Activated CD4-positive, alpha-beta T cell treated with anti-CD3 and anti-CD28 coated beads, Interleukin-2, amount 50 U/mL, for 1 hour (primary cell): ENCODE measurements at regions not wholly inside any gene's neighbourhood (a gene's known extent, or its start where the extent isn't known, plus 50 kb on each side); places are given as distances from the start of the nearest gene placed in this dataset.

Experiments used
- DNase-seq: peaks from one replicate; pipeline ENCODE4 v3.0.0-alpha.2; 2020

DNA sequence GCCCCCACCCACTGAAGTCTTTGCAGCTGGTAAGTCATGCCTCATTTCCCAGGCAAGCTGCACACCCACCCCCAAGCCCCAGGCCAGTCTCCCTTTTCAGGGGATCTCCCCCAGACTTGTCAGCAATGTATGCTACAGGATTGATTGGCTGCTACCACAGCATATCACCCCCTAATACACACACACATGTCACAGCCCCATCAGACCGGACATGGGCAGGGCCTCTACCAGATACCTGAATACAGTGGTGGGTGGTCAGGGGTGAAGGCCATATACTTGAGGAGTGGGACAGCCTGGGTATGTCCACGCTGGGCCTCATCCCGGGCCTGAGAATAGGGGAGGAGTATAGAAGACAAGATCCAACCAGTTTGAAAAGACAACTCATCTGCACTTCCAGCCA lies 63.4 kb upstream of the ARAP3 start:
- no peak for DNase-seq

DNA sequence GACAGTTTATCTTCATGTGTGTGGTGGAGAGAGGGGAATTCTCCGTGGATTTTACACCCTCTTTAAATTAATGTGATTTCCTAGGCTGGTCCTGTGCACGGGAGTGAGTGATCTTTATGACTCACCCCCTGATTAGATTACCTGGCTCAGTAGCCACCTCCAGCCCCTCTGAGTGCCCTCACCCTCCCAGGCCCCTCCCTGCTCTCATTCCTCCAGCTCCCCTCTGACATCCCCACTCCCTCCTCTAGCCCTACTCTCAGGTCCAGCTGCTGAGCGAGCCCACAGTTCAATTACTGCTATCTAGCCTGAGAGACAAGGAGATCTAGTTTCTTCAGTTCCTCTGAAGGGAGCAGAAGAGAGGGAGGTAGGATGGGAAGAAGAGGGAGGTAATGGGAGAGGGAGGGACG lies 61.8 kb upstream of the ARAP3 start:
- no peak for DNase-seq

DNA sequence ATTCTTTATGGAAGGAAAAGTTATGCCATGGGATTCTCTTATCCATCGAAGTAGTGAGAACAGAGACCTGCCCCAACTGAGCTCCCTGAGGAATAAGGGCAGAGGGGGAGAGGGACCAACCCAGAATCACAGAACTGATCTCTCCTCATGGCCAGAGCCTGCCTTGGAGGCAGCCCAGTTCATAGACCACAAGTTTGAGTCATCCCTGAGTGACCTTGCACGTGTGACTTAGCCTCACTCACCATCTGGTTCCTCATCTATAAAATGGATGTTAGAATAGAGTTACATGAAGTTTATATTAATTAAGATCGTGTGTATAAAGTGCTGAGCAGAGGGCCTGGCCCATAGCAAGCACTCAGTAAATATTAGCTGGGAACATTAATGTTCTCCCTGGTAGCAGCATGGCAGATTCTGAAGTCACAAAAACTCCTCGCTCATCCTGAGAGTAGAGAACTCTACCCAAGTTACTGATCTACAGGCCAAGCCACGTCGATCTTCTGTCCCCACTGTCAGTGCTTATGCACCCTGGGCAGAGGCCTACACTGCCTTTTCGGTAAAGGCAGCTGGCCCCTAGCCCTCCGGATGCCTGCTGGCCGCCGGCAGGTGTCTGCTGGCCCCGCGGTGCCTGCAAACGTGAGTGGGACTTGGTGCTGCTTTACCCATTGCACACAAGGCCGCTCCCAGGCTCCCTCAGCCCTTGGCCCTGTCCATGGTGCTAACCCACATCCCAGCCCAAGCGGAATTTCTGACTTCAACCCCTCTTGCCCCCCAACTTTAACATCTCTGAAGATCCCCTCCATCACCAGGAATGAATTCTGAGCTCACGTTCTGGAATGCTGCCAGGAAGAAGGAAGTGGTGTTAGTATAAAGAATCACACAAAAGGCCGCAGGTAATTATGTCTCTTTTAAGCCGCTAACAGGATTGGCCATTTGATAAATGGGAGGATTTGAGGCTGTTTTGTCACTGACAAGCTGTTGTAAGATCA lies 61.1 kb upstream of the ARAP3 start:
- no peak for DNase-seq

DNA sequence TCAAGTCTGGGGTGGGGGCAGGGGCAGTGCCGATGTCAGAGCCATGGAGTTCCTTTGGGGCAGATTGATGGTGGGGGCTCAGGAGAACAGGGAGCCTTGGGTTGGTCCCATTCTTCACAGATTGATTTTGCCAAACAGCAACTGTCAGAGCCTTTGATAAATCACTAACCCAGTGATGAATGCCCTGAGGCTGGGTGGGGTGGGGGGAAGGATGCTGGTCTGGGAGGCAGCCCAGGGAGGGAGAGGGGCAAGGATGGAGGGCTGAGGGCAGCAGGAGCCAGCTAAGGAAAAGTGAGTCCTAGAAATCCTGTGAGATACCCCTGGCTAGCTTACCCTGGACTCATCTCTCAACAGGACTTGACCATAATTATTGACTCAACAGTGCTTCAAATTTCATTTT lies 60.1 kb upstream of the ARAP3 start:
- DNase-seq: no peak

DNA sequence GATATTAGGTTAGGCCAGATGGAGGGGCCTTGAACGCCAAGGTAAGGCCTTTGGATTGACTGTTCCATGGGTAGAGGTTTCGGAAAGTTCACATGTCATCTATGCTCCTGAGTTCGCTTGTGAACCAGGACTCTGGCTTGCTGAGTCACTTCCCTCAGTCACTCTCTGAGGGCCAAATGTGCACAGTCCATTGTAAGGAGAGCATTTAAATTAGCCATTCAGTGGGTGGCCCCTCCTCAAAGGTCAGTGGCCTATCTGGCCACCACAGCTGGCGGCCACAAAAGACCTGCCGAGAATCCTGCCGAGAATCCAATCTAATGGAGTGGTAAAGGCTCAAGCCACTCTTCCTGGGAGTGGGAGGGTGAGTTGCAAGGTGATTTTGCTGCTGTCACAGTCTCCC lies 58.9 kb upstream of the ARAP3 start:
- DNase-seq: no peak

DNA sequence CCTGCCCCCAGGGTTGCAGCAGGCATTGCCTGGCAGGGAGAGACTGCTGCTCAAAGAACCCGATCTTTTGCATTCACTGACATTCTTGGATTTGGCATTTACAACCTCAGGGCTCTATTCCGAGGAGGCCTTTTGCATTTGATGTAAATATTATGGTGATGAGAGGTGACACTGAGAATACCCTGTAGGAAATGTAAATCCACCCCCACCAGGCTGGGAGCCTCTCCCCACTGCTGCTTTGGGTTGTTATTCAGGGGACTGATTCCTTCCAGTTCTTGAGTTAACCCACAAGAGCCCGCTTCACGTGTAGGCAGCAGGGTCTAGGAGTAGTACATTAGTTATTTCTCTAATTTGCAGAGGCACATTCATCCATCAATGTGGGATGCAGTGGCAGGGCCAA lies 55.5 kb upstream of the ARAP3 start:
- no peak for DNase-seq

DNA sequence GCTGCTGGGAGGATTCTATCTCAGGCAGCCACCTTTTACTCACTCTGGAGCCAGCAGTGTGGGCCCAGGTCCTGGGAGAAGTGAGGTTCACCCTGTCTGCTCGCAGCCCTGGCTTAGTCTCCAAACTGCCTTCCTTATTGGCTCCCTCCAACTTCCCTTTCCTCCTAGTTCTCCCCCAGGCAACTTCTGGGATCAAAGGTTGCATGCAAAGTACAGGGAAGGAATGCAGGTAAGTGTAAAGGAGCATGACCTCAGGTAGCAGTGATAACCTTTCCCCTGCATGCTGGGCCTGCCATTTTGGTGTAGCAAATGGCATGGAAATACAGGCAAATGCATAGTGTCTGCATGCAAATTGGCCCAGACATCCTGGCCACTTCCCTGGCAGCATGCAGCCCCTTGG lies 53.8 kb upstream of the ARAP3 start:
- no peak for DNase-seq

DNA sequence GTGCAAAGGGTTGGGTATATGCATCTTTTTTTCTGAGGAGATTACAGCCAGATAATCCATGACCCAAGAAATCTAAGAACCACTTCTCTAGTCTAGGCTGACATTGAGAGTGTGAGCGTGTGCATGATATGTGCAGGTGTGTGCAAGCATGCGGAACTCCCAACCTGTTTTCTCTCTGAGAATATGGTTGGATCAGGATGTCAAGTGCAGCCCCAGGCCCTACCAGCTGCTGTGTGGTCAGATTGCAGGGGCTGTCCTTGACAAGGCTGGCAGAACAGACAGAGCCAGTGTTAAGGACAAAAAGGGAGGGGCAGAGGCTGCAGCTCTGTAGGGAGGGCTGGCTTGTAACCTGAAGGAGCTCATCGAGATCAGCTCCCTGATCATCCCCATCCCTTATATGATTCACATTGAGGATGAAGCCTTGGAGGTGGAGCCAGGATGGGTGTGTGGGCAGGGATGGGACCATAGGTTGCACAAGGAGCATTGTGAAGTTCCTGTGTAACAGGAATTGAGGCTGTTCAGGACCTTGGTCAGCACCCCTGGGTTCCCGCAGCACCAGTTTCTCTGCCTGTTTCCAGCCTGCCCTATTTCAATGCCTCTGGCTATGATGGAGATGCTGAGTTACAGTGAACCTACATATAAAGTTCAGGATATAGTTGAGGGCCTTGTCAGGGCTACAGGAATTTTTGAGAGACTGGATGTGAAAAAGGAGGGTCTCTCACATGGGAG lies 52.6 kb upstream of the ARAP3 start:
- DNase-seq: peak; percentile 34

DNA sequence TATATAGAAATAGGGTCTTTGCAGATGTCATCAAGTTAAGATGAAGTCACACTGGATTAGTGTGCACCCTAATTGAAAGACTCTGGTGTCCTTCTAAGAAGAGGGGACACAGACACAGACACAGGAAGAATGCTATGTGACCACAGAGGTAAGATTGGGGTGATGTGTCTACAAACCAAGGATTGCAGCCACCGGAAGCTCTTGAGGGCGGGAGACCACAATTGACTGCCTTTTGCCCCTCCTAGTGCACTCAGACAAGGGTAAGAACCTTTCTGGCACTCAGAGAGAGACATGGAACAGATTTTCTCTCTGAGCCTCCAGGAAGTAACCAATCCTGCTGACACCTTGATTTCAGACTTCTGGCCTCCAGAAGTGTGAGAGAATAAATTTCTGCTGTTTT lies 51.2 kb upstream of the ARAP3 start:
- DNase-seq: no peak

DNA sequence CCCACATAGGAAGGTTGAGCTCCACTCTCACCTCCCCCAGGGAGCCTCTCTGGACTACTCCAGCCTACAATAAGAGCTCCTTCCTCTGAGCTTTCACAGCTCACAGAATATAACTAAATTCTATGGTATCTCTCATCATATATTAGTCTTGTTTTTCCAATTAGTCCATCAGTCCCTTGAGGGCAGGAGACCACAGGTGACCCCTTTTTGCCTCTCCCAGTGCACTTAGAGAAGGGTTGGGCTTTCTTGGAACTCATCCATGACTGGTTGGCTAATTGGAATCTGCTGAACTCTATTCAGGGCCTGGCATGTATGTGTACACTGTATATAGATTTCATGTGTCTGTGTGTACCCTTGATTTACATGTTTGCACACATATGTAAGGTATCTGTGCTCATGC lies 50.4 kb upstream of the ARAP3 start:
- no peak for DNase-seq
